K562 (cell line): ENCODE measurements at regions not wholly inside any gene's neighbourhood (a gene's known extent, or its start where the extent isn't known, plus 50 kb on each side); places are given as distances from the start of the nearest gene placed in this dataset.

Experiments
- ATAC-seq: fragments of 200-7000 bp; cut with Tn5 transposase; 3 replicates; pipeline ENCODE4 v1.9.1; 2020; ENCODE audit warnings: moderate library complexity
- BruUV-seq: library from RNA; stranded (reverse); fragments of 400-500 nt; replicated peaks from 2 replicates; lab custom pipeline; 2021; lab: Mats Ljungman, UMichigan
- CTCF ChIA-PET: fragments of 300-600 bp; formaldehyde crosslinking; extraction: SDS; loops from one replicate; lab custom pipeline; 2021; ENCODE audit warnings: low intra/inter-chr PET ratio; lab: Yijun Ruan, JAX
- POLR2A ChIA-PET: fragments of 300-600, 350-650 bp; sonication (Branson Sonifier 250); formaldehyde crosslinking; extraction: SDS; loops from one replicate; lab custom pipeline; 2021; ENCODE audit warnings: antibody characterized with exemption, inconsistent platforms; lab: Yijun Ruan, JAX
- DNase-seq, 4 experiments: peaks; one replicate each; pipeline versions ENCODE4 v3.0.0 to v3.0.0-alpha.2; 2011 to 2018; ENCODE audit warnings: low spot score in 3 of 4, mixed read lengths in 3 of 4; ENCODE audit errors: extremely low read depth in 1 of 4
- FAIRE-seq: peaks from 2 replicates; lab custom pipeline; 2011; peaks lifted over from hg19 to GRCh38; lab: Jason Lieb, UNC
- H2AFZ ChIP-seq: 2 replicates; pipeline ENCODE4 v1.6.0; 2011; ENCODE audit warnings: low read depth, low read length, control low read depth, inconsistent platforms
- H3K27ac ChIP-seq: fragments of 200-600 bp; 3 replicates; pipeline ENCODE4 v1.8.0; 2011; ENCODE audit warnings: low read depth, mild to moderate bottlenecking, control low read depth, inconsistent platforms, low read length, moderate library complexity, mixed read lengths; ENCODE audit errors: extremely low read depth
- H3K27me3 ChIP-seq, 2 experiments: fragments of 300-600 bp in 1 of 2; 2 replicates in 1 of 2; 3 replicates in 1 of 2; pipeline versions ENCODE4 v1.6.0 to v1.8.0; 2011; ENCODE audit warnings: inconsistent platforms in 2 of 2, low read length in 2 of 2, mild to moderate bottlenecking in 1 of 2, mixed read lengths in 1 of 2, moderate library complexity in 1 of 2; ENCODE audit not compliant: control insufficient read depth in 2 of 2, insufficient read depth in 2 of 2
- H3K36me3 ChIP-seq: fragments of 300-600 bp; 3 replicates; pipeline ENCODE4 v1.8.0; 2011; ENCODE audit warnings: mild to moderate bottlenecking, low read length, inconsistent platforms; ENCODE audit not compliant: control insufficient read depth, insufficient read depth
- H3K4me1 ChIP-seq, 2 experiments: fragments of 200-600 bp in 1 of 2; replicated peaks in 1 of 2; 2 replicates in 1 of 2; 3 replicates in 1 of 2; pipeline versions ENCODE4 v1.5.1 to v1.8.0; 2011; ENCODE audit warnings: inconsistent platforms in 2 of 2, low read length in 2 of 2, mild to moderate bottlenecking in 1 of 2, mixed read lengths in 1 of 2, moderate library complexity in 1 of 2; ENCODE audit not compliant: control insufficient read depth in 2 of 2, insufficient read depth in 2 of 2
- H3K4me2 ChIP-seq: 2 replicates; pipeline ENCODE4 v1.6.1; 2011; ENCODE audit warnings: low read length, control low read depth, inconsistent platforms, mixed read lengths; ENCODE audit not compliant: insufficient read depth
- H3K4me3 ChIP-seq: fragments of 200-600 bp; sonication (generic), shearing (Covaris generic); 2 replicates; pipeline ENCODE4 v1.5.1; 2016; ENCODE audit warnings: control low read depth, inconsistent platforms
- H3K79me2 ChIP-seq: fragments of 200-600 bp; 3 replicates; pipeline ENCODE4 v1.8.0; 2011; ENCODE audit warnings: low read length, inconsistent platforms; ENCODE audit not compliant: control insufficient read depth, insufficient read depth
- H3K9ac ChIP-seq, 2 experiments: 2 replicates each; pipeline versions ENCODE4 v1.6.0 to v1.6.1; 2011; ENCODE audit warnings: low read depth in 2 of 2, low read length in 2 of 2, control low read depth in 1 of 2, inconsistent platforms in 1 of 2, mild to moderate bottlenecking in 1 of 2, mixed read lengths in 1 of 2; ENCODE audit not compliant: insufficient read depth in 1 of 2
- H3K9me1 ChIP-seq: one replicate; pipeline ENCODE4 v1.6.0; 2011; ENCODE audit warnings: inconsistent platforms, mild to moderate bottlenecking, low read length, moderate library complexity; ENCODE audit not compliant: control insufficient read depth, insufficient read depth
- H3K9me3 ChIP-seq: replicated peaks from 2 replicates; pipeline ENCODE4 v1.5.1; 2011; ENCODE audit warnings: low read depth, low read length, inconsistent platforms; ENCODE audit not compliant: control insufficient read depth, insufficient read depth
- H4K20me1 ChIP-seq: replicated peaks from 2 replicates; pipeline ENCODE4 v1.6.1; 2011; ENCODE audit warnings: low read length, inconsistent platforms, mixed read lengths; ENCODE audit not compliant: control insufficient read depth, insufficient read depth
- E2F4 ChIP-seq: sonication (generic); formaldehyde crosslinking; IDR thresholded peaks from 2 replicates; pipeline ENCODE4 v1.8.0; 2022; ENCODE audit warnings: mild to moderate bottlenecking, low read depth, missing genetic modification reagents
- IRF2 ChIP-seq: sonication (generic); formaldehyde crosslinking; IDR thresholded peaks from 2 replicates; pipeline ENCODE4 v1.8.1; 2022; ENCODE audit warnings: mild to moderate bottlenecking, missing genetic modification reagents
- MYC ChIP-seq, 2 experiments: fragments of 250-450 bp in 1 of 2; sonication (Bioruptor Pico) in 1 of 2; IDR thresholded peaks; 2 replicates each; pipeline versions ENCODE4 v1.5.1 to v1.6.1; 2012 to 2021; ENCODE audit warnings: low read depth in 2 of 2, borderline replicate concordance in 1 of 2, improper control_type of control experiment in 1 of 2, low read length in 1 of 2, mild to moderate bottlenecking in 1 of 2, moderate library complexity in 1 of 2
- PURB ChIP-seq: sonication (generic); formaldehyde crosslinking; IDR thresholded peaks from 2 replicates; pipeline ENCODE4 v1.9.0; 2021; ENCODE audit warnings: low read depth, mild to moderate bottlenecking, missing genetic modification reagents
- SLC30A9 ChIP-seq: fragments of 250-450 bp; sonication (Bioruptor Pico); IDR thresholded peaks from 2 replicates; pipeline ENCODE4 v1.8.0; 2022; ENCODE audit warnings: mild to moderate bottlenecking, moderate library complexity
- TAL1 ChIP-seq: fragments of 450-650 bp; IDR thresholded peaks from 2 replicates; pipeline ENCODE4 v1.6.1; 2016; ENCODE audit warnings: mild to moderate bottlenecking
- TFAM ChIP-seq: fragments of 250-450 bp; sonication (Bioruptor Pico); conservative IDR thresholded peaks from 2 replicates; pipeline ENCODE4 v1.5.0; 2021; ENCODE audit warnings: mild to moderate bottlenecking, moderate library complexity
- ZZZ3 ChIP-seq: fragments of 450-650 bp; IDR thresholded peaks from 2 replicates; pipeline ENCODE4 v1.6.1; 2016; ENCODE audit warnings: antibody characterized with exemption, mild to moderate bottlenecking, moderate library complexity
- WGBS: fragments of 100-300 bp; shearing (Covaris generic); methylation state at CpG from one replicate; pipeline ENCODE4 v1.1.6; 2016; ENCODE audit warnings: low coverage, mixed read lengths; ENCODE audit not compliant: insufficient coverage; ENCODE audit errors: missing lambda C conversion rate; 5-methylcytosine and 5-hydroxymethylcytosine counted together
- in situ Hi-C: fragments of 300-500 bp; cut with MboI; formaldehyde crosslinking; loops from 4 replicates; pipeline ENCODE4 v1.15.0; 2018; ENCODE audit warnings: inconsistent platforms, mixed read lengths
- intact Hi-C: fragments of 100-400 bp; cut with micrococcal nuclease; formaldehyde crosslinking; loops from 2 replicates; pipeline ENCODE4 v1.14.2; 2022
- TF ChIP-seq, protein P1 (sequence below): fragments of 450-650 bp; formaldehyde crosslinking; IDR thresholded peaks from 2 replicates; pipeline ENCODE4 v1.4.0; 2020; ENCODE audit warnings: mild to moderate bottlenecking, moderate library complexity

- Histone ChIP-seq H3K9me1 (no peaks in the 10 kb centered on the region), H3K36me3 (no peaks in the 10 kb centered on the region), H4K20me1 (no peaks in the 10 kb centered on the region), H3K4me2 (no peak overlapping the region), H3K27me3 (peaks cover 4 to 28% of the 10 kb centered on the region in 2 experiments; a peak in 3 of 5 replicates), H3K79me2 (no peaks in the 10 kb centered on the region), H3K9me3 (no peaks in the 10 kb centered on the region), H3K27ac (no peak overlapping the region), H3K4me3 (no peak overlapping the region), H3K9ac (no peak overlapping the region), H2AFZ (no peak overlapping the region), H3K4me1 (no peaks in the 10 kb centered on the region)
- no peak for TF ChIP-seq PURB (CRISPR knock-in tag)
- TF ChIP-seq MYC (IDR thresholded peaks at IDR 0.05; ENCODE audit: low read depth, low read length), result no peak
- no peak for TF ChIP-seq MYC (CRISPR knock-in tag; IDR thresholded peaks at IDR 0.05; ENCODE audit: borderline replicate concordance, low read depth)
- TF ChIP-seq TAL1, result no peak
- TF ChIP-seq IRF2, result no peak
- TF ChIP-seq E2F4 (CRISPR knock-in tag), result no peak
- TF ChIP-seq, protein P1, sequence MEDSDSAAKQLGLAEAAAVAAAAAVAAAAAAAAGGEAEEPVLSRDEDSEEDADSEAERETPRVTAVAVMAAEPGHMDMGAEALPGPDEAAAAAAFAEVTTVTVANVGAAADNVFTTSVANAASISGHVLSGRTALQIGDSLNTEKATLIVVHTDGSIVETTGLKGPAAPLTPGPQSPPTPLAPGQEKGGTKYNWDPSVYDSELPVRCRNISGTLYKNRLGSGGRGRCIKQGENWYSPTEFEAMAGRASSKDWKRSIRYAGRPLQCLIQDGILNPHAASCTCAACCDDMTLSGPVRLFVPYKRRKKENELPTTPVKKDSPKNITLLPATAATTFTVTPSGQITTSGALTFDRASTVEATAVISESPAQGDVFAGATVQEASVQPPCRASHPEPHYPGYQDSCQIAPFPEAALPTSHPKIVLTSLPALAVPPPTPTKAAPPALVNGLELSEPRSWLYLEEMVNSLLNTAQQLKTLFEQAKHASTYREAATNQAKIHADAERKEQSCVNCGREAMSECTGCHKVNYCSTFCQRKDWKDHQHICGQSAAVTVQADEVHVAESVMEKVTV (CRISPR knock-in tag), result no peak
- TF ChIP-seq ZZZ3, result no peak
- TF ChIP-seq SLC30A9 (CRISPR knock-in tag), result no peak
- no peak for TF ChIP-seq TFAM
- BruUV-seq, result no TSS peak
- intact Hi-C loops, result no loop called here
- WGBS, result 2% methylated on average over 2 of the region's 2 CpGs
- FAIRE-seq (peak; percentile 23), ATAC-seq (no peak), DNase-seq (no peak)
- in situ Hi-C loops, result no loop called here
- ChIA-PET CTCF (no interaction called here), POLR2A (no interaction called here)
Measured at GRCh38 chr3:194905696-194906095, 220.0 kb downstream of the FAM43A start.
